ENCODE measurements at regions not wholly inside any gene's neighbourhood (a gene's known extent, or its start where the extent isn't known, plus 50 kb on each side); places are given as distances from the start of the nearest gene placed in this dataset.

GRCh38 chr2:217727801-217728200 lies 275.0 kb downstream of the TNS1 start:
- TF ChIP-seq EZH2 (IDR thresholded peaks at IDR 0.05; ENCODE audit: borderline replicate concordance, low read depth, low read length, poor library complexity, severe bottlenecking) = no peak
- TF ChIP-seq, protein P1, sequence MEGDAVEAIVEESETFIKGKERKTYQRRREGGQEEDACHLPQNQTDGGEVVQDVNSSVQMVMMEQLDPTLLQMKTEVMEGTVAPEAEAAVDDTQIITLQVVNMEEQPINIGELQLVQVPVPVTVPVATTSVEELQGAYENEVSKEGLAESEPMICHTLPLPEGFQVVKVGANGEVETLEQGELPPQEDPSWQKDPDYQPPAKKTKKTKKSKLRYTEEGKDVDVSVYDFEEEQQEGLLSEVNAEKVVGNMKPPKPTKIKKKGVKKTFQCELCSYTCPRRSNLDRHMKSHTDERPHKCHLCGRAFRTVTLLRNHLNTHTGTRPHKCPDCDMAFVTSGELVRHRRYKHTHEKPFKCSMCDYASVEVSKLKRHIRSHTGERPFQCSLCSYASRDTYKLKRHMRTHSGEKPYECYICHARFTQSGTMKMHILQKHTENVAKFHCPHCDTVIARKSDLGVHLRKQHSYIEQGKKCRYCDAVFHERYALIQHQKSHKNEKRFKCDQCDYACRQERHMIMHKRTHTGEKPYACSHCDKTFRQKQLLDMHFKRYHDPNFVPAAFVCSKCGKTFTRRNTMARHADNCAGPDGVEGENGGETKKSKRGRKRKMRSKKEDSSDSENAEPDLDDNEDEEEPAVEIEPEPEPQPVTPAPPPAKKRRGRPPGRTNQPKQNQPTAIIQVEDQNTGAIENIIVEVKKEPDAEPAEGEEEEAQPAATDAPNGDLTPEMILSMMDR (conservative IDR thresholded peaks at IDR 0.05; ENCODE audit: low read depth, low read length) = no peak

DNA sequence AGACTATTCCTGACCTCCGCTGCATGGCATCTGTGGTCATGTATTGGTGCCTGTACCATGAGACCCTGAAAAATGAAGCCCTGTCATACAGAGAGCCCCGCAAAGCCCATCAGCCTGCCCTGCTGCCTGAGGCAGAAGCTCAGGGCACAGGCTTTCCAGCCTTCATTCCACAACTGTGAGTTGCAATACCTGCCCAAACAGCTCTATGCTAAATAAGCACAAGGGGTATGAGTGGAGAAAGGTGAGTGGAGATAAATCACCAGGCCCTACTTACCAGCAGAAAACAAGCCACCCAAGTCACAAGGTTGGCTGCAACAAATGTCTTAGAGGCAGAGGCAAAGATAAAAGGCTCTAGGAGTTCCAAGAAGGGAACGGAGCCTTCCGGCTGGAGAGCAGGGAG lies 277.4 kb downstream of the TNS1 start:
- POLR2A ChIA-PET (ENCODE audit: low non-redundant PET) = no interaction called here
- no peak overlapping the region for H3K27ac ChIP-seq (ENCODE audit: low read depth, low read length, poor library complexity, severe bottlenecking)
- H3K9me3 ChIP-seq (ENCODE audit: low read depth, low read length, poor library complexity, severe bottlenecking) = no peaks in the 10 kb centered on the region
- intact Hi-C loops (cut with micrococcal nuclease; ENCODE audit: unreplicated experiment) = no loop called here
- BruUV-seq (replicated peaks) = no TSS peak
- no peak for TF ChIP-seq EZH2 (IDR thresholded peaks at IDR 0.05; ENCODE audit: borderline replicate concordance, low read depth, low read length, poor library complexity, severe bottlenecking)
- TF ChIP-seq, protein P1 (conservative IDR thresholded peaks at IDR 0.05; ENCODE audit: low read depth, low read length) = no peak
- peaks cover 14% of the 10 kb centered on the region for H3K4me1 ChIP-seq (ENCODE audit: insufficient read depth, low read length, poor library complexity, severe bottlenecking)
- no peak overlapping the region for H3K4me3 ChIP-seq (ENCODE audit: low read depth, low read length, poor library complexity, severe bottlenecking)
- no peaks in the 10 kb centered on the region for H3K36me3 ChIP-seq (ENCODE audit: insufficient read depth, low read length, poor library complexity, severe bottlenecking)
- CTCF ChIA-PET = interaction anchor here (0.5 kb wide), 1 partner anchor 25 kb away, joined by 3 read pairs; no protein-coding TSS in a partner anchor
- no peak for DNase-seq (ENCODE audit: low spot score)
- H3K27me3 ChIP-seq (replicated peaks; ENCODE audit: insufficient read depth, low read depth, low read length, poor library complexity) = no peaks in the 10 kb centered on the region

More at GRCh38 chr2:217727801-217728200, 275.0 kb downstream of the TNS1 start:
- no peaks in the 10 kb centered on the region for H3K27me3 ChIP-seq (replicated peaks; ENCODE audit: insufficient read depth, low read depth, low read length, poor library complexity)
- peaks cover 17% of the 10 kb centered on the region for H3K4me1 ChIP-seq (ENCODE audit: insufficient read depth, low read length, poor library complexity, severe bottlenecking)
- BruUV-seq (replicated peaks) = no TSS peak
- ChIA-PET CTCF (no interaction called here), POLR2A (ENCODE audit: low non-redundant PET) (no interaction called here)
- no peak overlapping the region for H3K4me3 ChIP-seq (ENCODE audit: low read depth, low read length, poor library complexity, severe bottlenecking)
- intact Hi-C loops (cut with micrococcal nuclease; ENCODE audit: unreplicated experiment) = no loop called here
- no peaks in the 10 kb centered on the region for H3K9me3 ChIP-seq (ENCODE audit: low read depth, low read length, poor library complexity, severe bottlenecking)
- no peaks in the 10 kb centered on the region for H3K36me3 ChIP-seq (ENCODE audit: insufficient read depth, low read length, poor library complexity, severe bottlenecking)
- no peak overlapping the region for H3K27ac ChIP-seq (ENCODE audit: low read depth, low read length, poor library complexity, severe bottlenecking)
- no peak for DNase-seq (ENCODE audit: low spot score)

DNA sequence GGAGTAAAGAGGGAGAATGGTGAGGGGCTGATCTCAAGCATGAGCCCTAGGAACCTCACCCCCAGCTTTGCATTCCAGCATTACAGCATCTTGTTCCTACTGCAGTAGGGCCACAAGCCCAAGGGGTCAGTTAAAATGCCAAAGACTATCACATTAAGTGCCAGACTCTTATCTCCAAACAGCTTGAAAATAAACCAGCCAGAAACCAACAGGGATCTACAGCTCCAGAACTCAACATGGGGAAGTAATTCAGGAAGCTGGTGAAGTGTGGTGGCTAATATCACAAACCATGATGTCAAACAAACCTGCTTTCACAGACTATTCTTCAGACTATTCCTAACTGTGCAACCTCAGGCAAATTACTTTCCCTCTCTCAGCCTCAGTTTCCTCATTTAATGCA lies 278.3 kb downstream of the TNS1 start:
- Histone ChIP-seq H3K27ac (ENCODE audit: low read depth, low read length, poor library complexity, severe bottlenecking) (no peak overlapping the region), H3K9me3 (ENCODE audit: low read depth, low read length, poor library complexity, severe bottlenecking) (no peaks in the 10 kb centered on the region), H3K27me3 (replicated peaks; ENCODE audit: insufficient read depth, low read depth, low read length, poor library complexity) (no peaks in the 10 kb centered on the region), H3K4me1 (ENCODE audit: insufficient read depth, low read length, poor library complexity, severe bottlenecking) (peaks cover 5% of the 10 kb centered on the region), H3K4me3 (ENCODE audit: low read depth, low read length, poor library complexity, severe bottlenecking) (no peak overlapping the region), H3K36me3 (ENCODE audit: insufficient read depth, low read length, poor library complexity, severe bottlenecking) (no peaks in the 10 kb centered on the region)
- ChIA-PET POLR2A (ENCODE audit: low non-redundant PET) (no interaction called here), CTCF (no interaction called here)
- BruUV-seq (replicated peaks) = no TSS peak
- no peak for DNase-seq (ENCODE audit: low spot score)
- no peak for TF ChIP-seq EZH2 (IDR thresholded peaks at IDR 0.05; ENCODE audit: borderline replicate concordance, low read depth, low read length, poor library complexity, severe bottlenecking)
- TF ChIP-seq, protein P1 (conservative IDR thresholded peaks at IDR 0.05; ENCODE audit: low read depth, low read length) = no peak
- intact Hi-C loops (cut with micrococcal nuclease; ENCODE audit: unreplicated experiment) = no loop called here
